Subcutaneous abdominal adipose tissue (tissue), 5 donors: ENCODE measurements at regions not wholly inside any gene's neighbourhood (a gene's known extent, or its start where the extent isn't known, plus 50 kb on each side); places are given as distances from the start of the nearest gene placed in this dataset.

ENCODE experiments used
- H3K27ac ChIP-seq: one replicate; pipeline ENCODE4 v1.7.0; 2013; ENCODE audit warnings: low read depth, mild to moderate bottlenecking, inconsistent platforms, low read length, moderate library complexity
- H3K27me3 ChIP-seq, 5 donors: one replicate each; pipeline ENCODE4 v1.7.0; 2013; ENCODE audit warnings: low read length in 5 of 5, inconsistent platforms in 1 of 5; ENCODE audit not compliant: control insufficient read depth in 5 of 5, insufficient read depth in 4 of 5
- H3K36me3 ChIP-seq, 5 donors: one replicate each; pipeline ENCODE4 v1.7.0; 2013; ENCODE audit warnings: low read length in 5 of 5; ENCODE audit not compliant: control insufficient read depth in 5 of 5, insufficient read depth in 5 of 5
- H3K4me1 ChIP-seq, 5 donors: one replicate each; pipeline ENCODE4 v1.7.0; 2013; ENCODE audit warnings: low read length in 5 of 5, mild to moderate bottlenecking in 3 of 5, moderate library complexity in 1 of 5; ENCODE audit not compliant: control insufficient read depth in 5 of 5, insufficient read depth in 5 of 5
- H3K4me3 ChIP-seq, 5 donors: one replicate each; pipeline ENCODE4 v1.7.0; 2013; ENCODE audit warnings: low read length in 5 of 5, low read depth in 1 of 5
- H3K9ac ChIP-seq, 5 donors: one replicate each; pipeline ENCODE4 v1.7.0; 2013; ENCODE audit warnings: low read length in 5 of 5, mild to moderate bottlenecking in 4 of 5, moderate library complexity in 3 of 5
- H3K9me3 ChIP-seq, 5 donors: one replicate each; pipeline ENCODE4 v1.7.0; 2013; ENCODE audit warnings: low read length in 5 of 5; ENCODE audit not compliant: control insufficient read depth in 5 of 5
- donor health status: healthy.
- donor health status: healthy.
- donor health status: healthy.
- donor health status: healthy.
- donor health status: healthy.

DNA sequence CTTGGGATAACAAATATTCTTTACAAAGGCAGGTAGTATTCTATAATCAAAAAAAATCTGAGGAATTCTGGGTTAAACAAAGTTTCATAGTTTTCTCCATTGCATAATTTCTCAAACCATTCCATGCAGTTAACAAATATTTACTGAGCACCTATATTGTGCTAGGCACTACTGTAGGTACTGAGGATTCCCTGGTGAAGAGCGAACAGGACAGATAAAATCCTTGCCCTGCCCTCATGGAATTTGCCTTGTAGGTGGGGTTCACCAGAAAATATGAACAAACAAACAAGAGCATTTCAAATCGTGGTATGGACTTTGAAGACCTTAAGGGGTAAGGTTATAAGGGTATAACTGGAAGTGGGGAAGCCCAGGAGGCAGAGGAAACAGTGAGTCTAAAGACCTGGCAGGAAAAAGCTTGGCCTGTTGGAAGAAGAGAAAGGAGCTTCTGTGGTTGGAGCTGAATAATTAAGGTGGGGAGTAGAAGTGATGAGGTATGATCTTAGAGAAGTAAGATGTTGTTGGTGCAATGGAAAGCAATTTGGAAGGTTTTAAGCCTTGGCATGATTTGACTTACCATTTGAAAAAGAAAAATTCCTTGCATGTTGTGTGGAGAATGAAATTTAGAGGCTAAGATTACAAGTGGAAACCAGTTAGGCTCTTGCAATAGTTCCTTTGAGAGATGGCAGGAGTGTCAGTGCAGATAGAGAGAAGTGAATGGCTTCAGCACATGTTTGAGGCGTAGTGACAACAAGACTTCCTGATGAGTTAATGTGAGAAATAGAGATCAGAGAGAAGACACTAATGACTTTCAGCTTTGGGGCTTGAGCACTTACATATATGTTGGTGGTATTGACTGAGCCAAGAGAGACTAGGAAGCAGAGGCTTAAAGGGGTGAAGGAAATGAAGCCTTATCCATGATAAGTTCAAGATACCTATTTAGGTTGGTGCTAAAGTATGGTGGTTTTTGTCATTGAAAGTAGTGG lies 55.7 kb upstream of the PICALM start:
- H3K27me3 ChIP-seq: no peaks in the 10 kb centered on the region
- H3K27ac ChIP-seq: no peak overlapping the region
- no peaks in the 10 kb centered on the region for H3K9me3 ChIP-seq
- no peak overlapping the region for H3K4me3 ChIP-seq
- no peak overlapping the region for H3K9ac ChIP-seq
- no peaks in the 10 kb centered on the region for H3K4me1 ChIP-seq
- no peaks in the 10 kb centered on the region for H3K36me3 ChIP-seq

DNA sequence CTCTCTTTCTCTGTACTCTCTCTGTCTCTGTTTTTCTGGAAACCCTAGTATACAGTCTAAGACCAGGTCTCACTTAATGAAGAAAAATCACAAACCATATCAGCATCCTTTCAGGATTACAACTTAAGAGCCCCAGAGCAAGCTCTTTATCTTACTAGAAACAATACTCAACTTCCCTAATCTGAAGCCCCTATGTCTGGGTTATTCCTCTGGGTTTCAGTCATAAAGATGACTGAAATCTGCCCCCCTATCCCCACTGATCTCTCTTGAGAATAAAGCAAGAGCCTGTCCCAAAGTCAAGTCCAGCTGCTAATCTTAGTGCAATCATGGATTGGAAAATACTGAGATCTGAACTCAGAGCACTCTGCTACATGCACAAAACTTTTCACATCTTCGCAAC lies 53.9 kb upstream of the PICALM start:
- no peak overlapping the region for H3K9ac ChIP-seq
- no peak overlapping the region for H3K4me3 ChIP-seq
- no peak overlapping the region for H3K27ac ChIP-seq
- no peaks in the 10 kb centered on the region for H3K27me3 ChIP-seq
- H3K9me3 ChIP-seq: no peaks in the 10 kb centered on the region
- H3K4me1 ChIP-seq: no peaks in the 10 kb centered on the region
- no peaks in the 10 kb centered on the region for H3K36me3 ChIP-seq

DNA sequence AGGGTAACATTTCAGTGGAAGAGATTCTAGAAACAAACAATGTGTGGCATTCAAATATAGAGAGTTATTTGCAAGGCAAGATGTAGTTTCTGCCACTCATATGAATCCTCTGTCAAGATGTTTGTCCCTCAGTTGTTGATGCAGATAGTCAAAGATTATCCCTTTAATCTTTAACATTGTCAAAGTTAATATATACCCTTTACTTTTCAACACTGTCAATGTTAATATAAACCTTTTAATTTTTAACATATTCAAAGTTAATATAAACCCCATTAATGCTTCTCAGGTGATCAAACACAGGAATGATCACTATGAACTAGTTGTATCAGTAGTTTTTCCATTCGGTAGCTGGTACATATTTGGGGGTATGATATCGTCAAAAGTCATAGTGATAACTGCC lies 51.9 kb upstream of the PICALM start:
- no peak overlapping the region for H3K9ac ChIP-seq
- H3K27ac ChIP-seq: no peak overlapping the region
- H3K4me3 ChIP-seq: no peak overlapping the region
- no peaks in the 10 kb centered on the region for H3K27me3 ChIP-seq
- H3K9me3 ChIP-seq: no peaks in the 10 kb centered on the region
- no peaks in the 10 kb centered on the region for H3K4me1 ChIP-seq
- no peaks in the 10 kb centered on the region for H3K36me3 ChIP-seq

DNA sequence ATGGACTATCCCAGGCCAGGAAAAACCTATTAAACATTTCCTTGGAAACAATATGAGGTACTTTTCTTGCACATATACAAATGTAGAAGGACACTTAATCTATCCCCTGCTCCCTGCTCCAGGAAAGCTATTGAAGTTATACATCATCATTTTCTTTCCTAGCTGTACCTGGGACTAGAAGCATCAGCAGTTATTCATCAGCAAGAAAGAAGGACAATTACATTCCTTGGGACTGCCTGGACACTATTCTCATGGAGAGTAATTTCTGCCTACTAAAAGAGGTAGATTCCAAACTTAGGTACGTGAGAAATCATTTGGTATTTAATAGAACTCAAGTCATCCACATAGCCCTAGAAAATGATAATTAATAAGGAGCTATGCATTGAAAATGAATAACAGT lies 51.0 kb upstream of the PICALM start:
- H3K27ac ChIP-seq: no peak overlapping the region
- no peaks in the 10 kb centered on the region for H3K4me1 ChIP-seq
- H3K27me3 ChIP-seq: no peaks in the 10 kb centered on the region
- H3K9ac ChIP-seq: no peak overlapping the region
- H3K4me3 ChIP-seq: no peak overlapping the region
- no peaks in the 10 kb centered on the region for H3K9me3 ChIP-seq
- no peaks in the 10 kb centered on the region for H3K36me3 ChIP-seq

DNA sequence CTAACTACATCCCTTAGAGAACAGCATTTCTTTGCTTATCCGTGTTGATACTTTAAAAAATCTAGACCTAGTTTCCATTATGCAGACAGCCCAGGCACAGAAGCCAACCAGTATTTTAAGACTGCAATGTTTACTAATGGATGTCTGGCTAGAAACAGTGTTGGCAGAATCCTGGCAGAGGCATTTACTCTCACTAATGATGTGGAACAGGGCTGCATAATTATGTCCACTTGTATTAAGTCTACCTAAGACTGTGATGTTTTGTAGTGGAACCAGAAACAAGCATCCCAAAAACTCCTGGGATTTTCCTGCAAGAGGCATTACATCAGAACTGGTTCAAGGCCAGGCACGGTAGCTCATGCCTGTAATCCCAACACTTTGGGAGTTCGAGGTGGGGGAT lies 50.2 kb upstream of the PICALM start:
- no peaks in the 10 kb centered on the region for H3K4me1 ChIP-seq
- no peak overlapping the region for H3K4me3 ChIP-seq
- no peaks in the 10 kb centered on the region for H3K36me3 ChIP-seq

More for the DNA sequence above, 50.2 kb upstream of the PICALM start:
- Histone ChIP-seq H3K27me3 (no peaks in the 10 kb centered on the region), H3K9ac (no peak overlapping the region), H3K9me3 (no peaks in the 10 kb centered on the region), H3K27ac (no peak overlapping the region)
